H1 (cell line): ENCODE measurements at regions not wholly inside any gene's neighbourhood (a gene's known extent, or its start where the extent isn't known, plus 50 kb on each side); places are given as distances from the start of the nearest gene placed in this dataset.

ENCODE experiments used
- ATF2 ChIP-seq: IDR thresholded peaks from 2 replicates; pipeline ENCODE4 v1.6.1; 2012; ENCODE audit warnings: low read length, inconsistent platforms
- HDAC2 ChIP-seq, 2 experiments: fragments of 300-600 bp in 1 of 2; sonication (generic) in 1 of 2; IDR thresholded peaks; 2 replicates each; pipeline ENCODE4 v1.6.1; 2011 to 2012; ENCODE audit warnings: low read depth in 2 of 2, low read length in 2 of 2, mild to moderate bottlenecking in 2 of 2, moderate library complexity in 2 of 2, borderline replicate concordance in 1 of 2, inconsistent platforms in 1 of 2
- RBBP5 ChIP-seq: IDR thresholded peaks from 2 replicates; pipeline ENCODE4 v1.7.1; 2012; ENCODE audit warnings: low read depth, mild to moderate bottlenecking, inconsistent platforms, low read length, moderate library complexity, borderline replicate concordance
- SP1 ChIP-seq: IDR thresholded peaks from 2 replicates; pipeline ENCODE4 v1.6.1; 2011; ENCODE audit warnings: low read depth, low read length
- TBP ChIP-seq: IDR thresholded peaks from 2 replicates; pipeline ENCODE4 v1.6.1; 2011; ENCODE audit warnings: low read depth, low read length, improper control_type of control experiment
- YY1 ChIP-seq: IDR thresholded peaks from 2 replicates; pipeline ENCODE4 v1.6.1; 2011; ENCODE audit warnings: low read depth, mild to moderate bottlenecking, low read length

DNA sequence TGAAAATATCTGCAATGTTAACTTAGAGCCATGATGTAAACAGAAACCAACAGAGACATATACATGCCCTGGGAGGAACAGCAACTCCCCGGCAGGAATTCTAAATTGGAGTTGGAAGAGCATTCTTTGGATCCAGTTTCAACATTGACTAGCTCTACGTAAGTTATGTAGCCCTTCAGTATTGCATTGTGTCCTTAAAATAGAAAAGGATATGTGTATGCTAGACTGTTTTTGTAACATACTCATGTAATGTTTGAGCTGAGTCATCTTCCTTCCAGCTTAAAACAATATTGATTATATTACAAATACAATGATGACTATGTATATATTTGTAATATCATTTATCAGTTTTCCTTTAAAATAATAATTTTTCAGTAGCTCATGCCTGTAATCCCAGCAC, 1422.2 kb upstream of the PCDH20 start (continued):
- no peak for TF ChIP-seq HDAC2 (IDR thresholded peaks at IDR 0.05; ENCODE audit: borderline replicate concordance in 1 of 2, low read depth in 2 of 2, low read length in 2 of 2)
- no peak for TF ChIP-seq RBBP5
- no peak for TF ChIP-seq ATF2
- no peak for TF ChIP-seq SP1
- TF ChIP-seq YY1: no peak
- no peak for TF ChIP-seq TBP
